ENCODE measurements at regions not wholly inside any gene's neighbourhood (a gene's known extent, or its start where the extent isn't known, plus 50 kb on each side); places are given as distances from the start of the nearest gene placed in this dataset.

- H3K27me3 ChIP-seq, result no peaks in the 10 kb centered on the region
- H3K27ac ChIP-seq, result no peak overlapping the region
- H3K4me1 ChIP-seq, result no peaks in the 10 kb centered on the region
- no peaks in the 10 kb centered on the region for H3K9me3 ChIP-seq
- ATAC-seq (no peak), DNase-seq (no peak)
- TF ChIP-seq POLR2A (IDR thresholded peaks at IDR 0.05) (no peak), CTCF (IDR thresholded peaks at IDR 0.05) (no peak)
- intact Hi-C loops (cut with DNase I), result no loop called here
- no peak overlapping the region for H3K4me3 ChIP-seq
- H3K36me3 ChIP-seq, result no peaks in the 10 kb centered on the region
These were observed 519.2 kb downstream of the OTOL1 start for GRCh38 chr3:162015856-162016255.

DNA sequence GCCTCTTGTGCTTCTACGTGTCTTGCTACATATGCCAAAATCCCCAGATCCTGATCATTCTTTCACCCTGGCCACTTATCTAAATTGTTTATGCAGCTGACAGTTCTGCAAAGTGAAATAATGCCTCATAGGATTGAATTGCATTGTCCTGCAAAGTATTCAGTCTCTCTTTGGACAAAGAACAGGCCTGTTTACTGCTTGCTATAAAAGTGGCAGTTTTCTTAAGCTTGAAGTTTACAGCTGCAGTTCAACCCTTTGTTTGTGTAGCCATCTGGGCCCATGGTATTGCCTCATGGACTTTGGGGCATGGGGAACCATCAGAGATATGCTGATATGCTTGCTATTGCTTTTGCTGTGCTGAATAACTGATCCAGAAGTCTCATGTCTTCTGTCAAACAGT is 523.2 kb downstream of the OTOL1 start:
- H3K9me3 ChIP-seq, result no peaks in the 10 kb centered on the region
- H3K36me3 ChIP-seq, result no peaks in the 10 kb centered on the region
- TF ChIP-seq POLR2A (IDR thresholded peaks at IDR 0.05), result no peak
- TF ChIP-seq CTCF (IDR thresholded peaks at IDR 0.05), result no peak
- WGBS (ENCODE audit: insufficient coverage, low coverage, low lambda C conversion rate, missing lambda C conversion rate), result 64% methylated on average over 1 of the region's 1 CpG
- ATAC-seq, result no peak
- H3K4me1 ChIP-seq, result no peaks in the 10 kb centered on the region
- no peak for DNase-seq
- H3K4me3 ChIP-seq, result no peak overlapping the region
- H3K27me3 ChIP-seq, result no peaks in the 10 kb centered on the region
- intact Hi-C loops (cut with DNase I), result no loop called here
- H3K27ac ChIP-seq, result no peak overlapping the region

GRCh38 chr3:162021206-162021605 is 524.6 kb downstream of the OTOL1 start:
- H3K27me3 ChIP-seq, result no peaks in the 10 kb centered on the region
- H3K27ac ChIP-seq, result no peak overlapping the region
- H3K4me1 ChIP-seq, result no peaks in the 10 kb centered on the region
- no peaks in the 10 kb centered on the region for H3K9me3 ChIP-seq
- intact Hi-C loops (cut with DNase I), result no loop called here
- 43% methylated on average over 4 of the region's 4 CpGs for WGBS (ENCODE audit: insufficient coverage, low coverage, low lambda C conversion rate, missing lambda C conversion rate)
- no peak for TF ChIP-seq POLR2A (IDR thresholded peaks at IDR 0.05)
- no peak overlapping the region for H3K4me3 ChIP-seq
- no peaks in the 10 kb centered on the region for H3K36me3 ChIP-seq
- ATAC-seq (no peak), DNase-seq (no peak)

- H3K4me3 ChIP-seq, result no peak overlapping the region
- H3K36me3 ChIP-seq, result no peaks in the 10 kb centered on the region
- H3K9me3 ChIP-seq, result no peaks in the 10 kb centered on the region
- ATAC-seq (no peak), DNase-seq (no peak)
- no peaks in the 10 kb centered on the region for H3K4me1 ChIP-seq
- no peak overlapping the region for H3K27ac ChIP-seq
- no peaks in the 10 kb centered on the region for H3K27me3 ChIP-seq
- intact Hi-C loops (cut with DNase I), result no loop called here
- WGBS (ENCODE audit: insufficient coverage, low coverage, low lambda C conversion rate, missing lambda C conversion rate), result 62% methylated on average over 2 of the region's 2 CpGs
- TF ChIP-seq CTCF (IDR thresholded peaks at IDR 0.05) (no peak), POLR2A (IDR thresholded peaks at IDR 0.05) (no peak)
These were observed 526.3 kb downstream of the OTOL1 start for GRCh38 chr3:162022911-162023310.

DNA sequence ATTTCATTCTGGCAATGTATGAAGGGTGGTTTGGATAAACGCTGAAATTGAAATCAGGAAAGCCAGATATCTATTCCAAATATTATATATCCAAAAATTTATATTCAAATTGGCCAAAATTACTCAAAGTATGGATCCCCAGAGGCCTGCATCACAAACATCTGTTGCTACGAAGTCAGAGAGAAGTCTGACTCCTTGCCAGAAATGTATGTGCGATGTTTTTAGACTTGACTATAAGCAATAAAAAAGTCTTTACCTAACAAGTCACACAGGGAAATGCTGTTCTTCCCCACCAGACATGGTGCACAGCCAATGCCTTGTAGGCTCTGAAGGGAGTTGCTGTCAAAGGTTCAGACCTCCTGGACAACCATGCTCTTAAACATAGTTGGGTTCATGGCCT is 533.1 kb downstream of the OTOL1 start:
- Histone ChIP-seq H3K27me3 (no peaks in the 10 kb centered on the region), H3K27ac (no peak overlapping the region), H3K9me3 (no peaks in the 10 kb centered on the region), H3K4me3 (no peak overlapping the region), H3K36me3 (no peaks in the 10 kb centered on the region), H3K4me1 (no peaks in the 10 kb centered on the region)
- no peak for ATAC-seq
- intact Hi-C loops (cut with DNase I), result no loop called here
- TF ChIP-seq POLR2A (IDR thresholded peaks at IDR 0.05) (no peak), CTCF (IDR thresholded peaks at IDR 0.05) (no peak)
- WGBS (ENCODE audit: insufficient coverage, low coverage, low lambda C conversion rate, missing lambda C conversion rate), result 74% methylated on average over 3 of the region's 3 CpGs
- DNase-seq, result no peak
